ENCODE measurements at regions not wholly inside any gene's neighbourhood (a gene's known extent, or its start where the extent isn't known, plus 50 kb on each side); places are given as distances from the start of the nearest gene placed in this dataset.

- H3K36me3 ChIP-seq = no peaks in the 10 kb centered on the region
- TF ChIP-seq EP300 (IDR thresholded peaks at IDR 0.05) (no peak), CTCF (IDR thresholded peaks at IDR 0.05) (no peak), POLR2A (IDR thresholded peaks at IDR 0.05) (no peak)
- WGBS, 2 donors = 71 to 78% methylated on average over 6 of the region's 6 CpGs
- no peaks in the 10 kb centered on the region for H3K9me3 ChIP-seq
- no peak overlapping the region for H3K27ac ChIP-seq
- no peaks in the 10 kb centered on the region for H3K27me3 ChIP-seq
- no peaks in the 10 kb centered on the region for H3K4me1 ChIP-seq
- no peak overlapping the region for H3K4me3 ChIP-seq
- no peak for DNase-seq (ENCODE audit: low spot score in 2 of 2)
Measured at GRCh38 chr6:121600389-121601168, 165.1 kb downstream of the GJA1 start.

DNA sequence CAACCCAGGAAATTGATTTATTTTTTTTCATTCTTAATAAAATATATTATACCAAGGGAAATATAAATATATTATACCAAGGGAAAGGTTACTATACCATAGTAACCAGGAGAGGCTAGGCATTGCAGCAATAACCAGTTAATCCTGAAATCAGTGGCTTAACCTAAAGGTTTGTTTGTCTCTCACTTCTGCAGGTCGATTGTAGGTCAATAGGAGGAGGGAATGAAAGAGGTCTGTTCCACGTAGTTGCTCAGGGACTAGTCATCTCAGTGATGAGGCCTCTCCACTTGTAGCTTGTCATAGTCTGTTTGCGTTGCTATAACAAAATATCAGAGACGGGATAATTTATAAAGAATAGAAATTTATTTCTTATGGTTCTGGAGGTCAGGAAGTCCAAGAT lies 168.0 kb downstream of the GJA1 start:
- DNase-seq (ENCODE audit: low spot score in 2 of 2) = no peak
- TF ChIP-seq EP300 (IDR thresholded peaks at IDR 0.05) (no peak), CTCF (IDR thresholded peaks at IDR 0.05) (no peak), POLR2A (IDR thresholded peaks at IDR 0.05) (no peak)
- no peaks in the 10 kb centered on the region for H3K9me3 ChIP-seq
- H3K36me3 ChIP-seq = no peaks in the 10 kb centered on the region
- H3K4me3 ChIP-seq = no peak overlapping the region
- H3K27ac ChIP-seq = no peak overlapping the region
- H3K27me3 ChIP-seq = no peaks in the 10 kb centered on the region
- 74 to 81% methylated on average over 4 of the region's 4 CpGs for WGBS, 2 donors
- no peaks in the 10 kb centered on the region for H3K4me1 ChIP-seq

DNA sequence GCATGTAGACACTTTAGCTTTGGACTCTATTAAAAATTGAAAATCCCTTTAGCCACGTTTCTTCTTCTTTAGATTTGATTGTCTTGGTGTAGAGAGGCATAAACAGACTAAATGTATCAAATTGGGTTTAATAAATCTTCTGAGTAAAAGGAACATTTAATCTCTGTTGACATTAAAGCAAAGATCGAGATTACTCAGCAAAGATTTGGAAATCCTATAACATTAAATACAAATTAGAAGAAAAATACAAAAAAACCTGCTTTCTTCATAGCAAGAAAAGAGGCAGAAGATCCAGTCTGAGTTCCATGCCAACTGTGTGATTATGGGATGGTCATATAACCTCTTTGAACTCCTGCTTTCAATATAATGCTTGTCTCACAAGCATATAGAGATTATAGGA lies 172.3 kb downstream of the GJA1 start:
- no peak for DNase-seq (ENCODE audit: low spot score in 2 of 2)
- 79 to 83% methylated on average over 2 of the region's 2 CpGs for WGBS, 2 donors

GRCh38 chr6:121608270-121608669 lies 172.8 kb downstream of the GJA1 start:
- TF ChIP-seq EP300 (IDR thresholded peaks at IDR 0.05) = no peak
- TF ChIP-seq CTCF (IDR thresholded peaks at IDR 0.05) = no peak
- TF ChIP-seq POLR2A (IDR thresholded peaks at IDR 0.05) = no peak
- no peak overlapping the region for H3K4me3 ChIP-seq
- WGBS, 2 donors = 48 to 60% methylated on average over 3 of the region's 3 CpGs
- no peak for DNase-seq (ENCODE audit: low spot score in 2 of 2)
- H3K36me3 ChIP-seq = no peaks in the 10 kb centered on the region
- no peaks in the 10 kb centered on the region for H3K9me3 ChIP-seq
- H3K4me1 ChIP-seq = no peaks in the 10 kb centered on the region
- no peaks in the 10 kb centered on the region for H3K27me3 ChIP-seq
- no peak overlapping the region for H3K27ac ChIP-seq

More for the DNA sequence above, 172.3 kb downstream of the GJA1 start:
- TF ChIP-seq CTCF (IDR thresholded peaks at IDR 0.05) (no peak), EP300 (IDR thresholded peaks at IDR 0.05) (no peak)
- no peaks in the 10 kb centered on the region for H3K9me3 ChIP-seq
- no peak overlapping the region for H3K27ac ChIP-seq
- H3K4me1 ChIP-seq = no peaks in the 10 kb centered on the region
- H3K27me3 ChIP-seq = no peaks in the 10 kb centered on the region
- no peaks in the 10 kb centered on the region for H3K36me3 ChIP-seq
- no peak overlapping the region for H3K4me3 ChIP-seq

DNA sequence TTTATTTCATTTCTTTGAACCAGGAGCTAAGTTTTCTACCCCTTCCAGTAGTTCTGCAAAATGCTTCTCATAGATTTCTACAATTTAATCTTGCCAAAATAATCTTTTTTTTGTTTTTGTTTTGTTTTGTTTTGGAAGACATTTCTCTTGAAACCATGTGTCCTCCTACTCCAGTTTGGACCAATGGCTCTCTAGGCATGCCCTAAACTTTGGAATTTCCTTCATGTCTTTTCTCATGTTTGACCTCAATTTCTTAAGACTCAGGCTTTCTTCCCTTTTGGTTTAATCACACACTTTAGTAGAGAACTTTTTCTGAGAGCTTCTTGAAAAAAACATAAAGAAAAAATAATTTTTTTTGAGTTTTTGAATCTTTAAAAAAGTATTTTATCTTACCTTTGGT lies 173.8 kb downstream of the GJA1 start:
- DNase-seq (ENCODE audit: low spot score in 2 of 2) = no peak
- no peak overlapping the region for H3K27ac ChIP-seq
- no peaks in the 10 kb centered on the region for H3K9me3 ChIP-seq
- no peaks in the 10 kb centered on the region for H3K27me3 ChIP-seq
- H3K4me3 ChIP-seq = no peak overlapping the region
- H3K36me3 ChIP-seq = no peaks in the 10 kb centered on the region
- TF ChIP-seq CTCF (IDR thresholded peaks at IDR 0.05) = no peak
- TF ChIP-seq POLR2A (IDR thresholded peaks at IDR 0.05) = no peak
- no peak for TF ChIP-seq EP300 (IDR thresholded peaks at IDR 0.05)
- no peaks in the 10 kb centered on the region for H3K4me1 ChIP-seq

All from tibial nerve (tissue), 4 donors.